Central memory CD4-positive, alpha-beta T cell (primary cell): ENCODE measurements at regions not wholly inside any gene's neighbourhood (a gene's known extent, or its start where the extent isn't known, plus 50 kb on each side); places are given as distances from the start of the nearest gene placed in this dataset.
"Not testable (repeated sequence)": the region's sequence is repeated elsewhere in the genome, so short reads cannot be mapped to it uniquely, and the experiment has no call there.

Source experiments
- DNase-seq: peaks from one replicate; pipeline ENCODE4 v3.0.0; 2022

GRCh38 chr2:234719116-234719716, 222.3 kb upstream of the ARL4C start:
- DNase-seq = no peak

GRCh38 chr2:234716271-234716670, 219.4 kb upstream of the ARL4C start:
- DNase-seq = no peak

- DNase-seq = no peak
Observed at GRCh38 chr2:234715671-234716250, 218.9 kb upstream of the ARL4C start.

- no peak for DNase-seq
Observed at GRCh38 chr2:234714711-234715110, 217.8 kb upstream of the ARL4C start.

GRCh38 chr2:234712421-234712935, 215.6 kb upstream of the ARL4C start:
- DNase-seq = no peak

- DNase-seq = no peak
Observed at GRCh38 chr2:234711308-234711707, 214.4 kb upstream of the ARL4C start.

GRCh38 chr2:234710587-234710986, 213.7 kb upstream of the ARL4C start:
- DNase-seq = no peak

- no peak for DNase-seq
Observed at GRCh38 chr2:234710066-234710465, 213.2 kb upstream of the ARL4C start.

GRCh38 chr2:234708717-234709116, 211.8 kb upstream of the ARL4C start:
- no peak for DNase-seq

GRCh38 chr2:234708091-234708683, 211.3 kb upstream of the ARL4C start:
- DNase-seq = no peak

- DNase-seq = no peak
Observed at GRCh38 chr2:234706086-234706485, 209.2 kb upstream of the ARL4C start.

GRCh38 chr2:234705108-234705507, 208.2 kb upstream of the ARL4C start:
- DNase-seq = no peak

- no peak for DNase-seq
Observed at GRCh38 chr2:234703258-234703657, 206.4 kb upstream of the ARL4C start.

- DNase-seq = no peak
Observed at GRCh38 chr2:234702731-234703225, 205.9 kb upstream of the ARL4C start.

- no peak for DNase-seq
Observed at GRCh38 chr2:234701841-234702240, 205.0 kb upstream of the ARL4C start.

- no peak for DNase-seq
Observed at GRCh38 chr2:234701421-234701820, 204.5 kb upstream of the ARL4C start.

- no peak for DNase-seq
Observed at GRCh38 chr2:234699456-234699855, 202.6 kb upstream of the ARL4C start.

- DNase-seq = not testable (repeated sequence)
Observed at GRCh38 chr2:234697300-234697876, 200.5 kb upstream of the ARL4C start.

- no peak for DNase-seq
Observed at GRCh38 chr2:234695981-234696380, 199.1 kb upstream of the ARL4C start.

GRCh38 chr2:234694244-234695013, 197.5 kb upstream of the ARL4C start:
- DNase-seq = no peak

GRCh38 chr2:234693681-234694190, 196.9 kb upstream of the ARL4C start:
- DNase-seq = not testable (repeated sequence)

GRCh38 chr2:234693191-234693590, 196.3 kb upstream of the ARL4C start:
- not testable (repeated sequence) for DNase-seq
